ENCODE measurements at regions not wholly inside any gene's neighbourhood (a gene's known extent, or its start where the extent isn't known, plus 50 kb on each side); places are given as distances from the start of the nearest gene placed in this dataset.

- Histone ChIP-seq H3K36me3 (ENCODE audit: control insufficient read depth in 2 of 2, insufficient read depth in 2 of 2, low read length in 1 of 2) (no peaks in the 10 kb centered on the region), H3K4me1 (ENCODE audit: control insufficient read depth in 2 of 2, insufficient read depth in 2 of 2, low read length in 2 of 2) (no peaks in the 10 kb centered on the region), H3K4me3 (ENCODE audit: low read length in 2 of 2) (no peak overlapping the region), H3K27ac (ENCODE audit: low read depth in 1 of 2, low read length in 1 of 2) (no peak overlapping the region), H3K27me3 (ENCODE audit: control insufficient read depth in 2 of 2, insufficient read depth in 1 of 2, low read length in 1 of 2) (no peaks in the 10 kb centered on the region), H3K9me3 (ENCODE audit: control insufficient read depth in 2 of 2, insufficient read depth in 1 of 2, low read length in 1 of 2) (no peaks in the 10 kb centered on the region)
- no peak for DNase-seq (ENCODE audit: low read depth in 6 of 9, low spot score in 9 of 9)
- 96% methylated on average over 1 of the region's 1 CpG for WGBS
Measured at GRCh38 chr9:115923410-115923809, 230.2 kb upstream of the PAPPA start.

DNA sequence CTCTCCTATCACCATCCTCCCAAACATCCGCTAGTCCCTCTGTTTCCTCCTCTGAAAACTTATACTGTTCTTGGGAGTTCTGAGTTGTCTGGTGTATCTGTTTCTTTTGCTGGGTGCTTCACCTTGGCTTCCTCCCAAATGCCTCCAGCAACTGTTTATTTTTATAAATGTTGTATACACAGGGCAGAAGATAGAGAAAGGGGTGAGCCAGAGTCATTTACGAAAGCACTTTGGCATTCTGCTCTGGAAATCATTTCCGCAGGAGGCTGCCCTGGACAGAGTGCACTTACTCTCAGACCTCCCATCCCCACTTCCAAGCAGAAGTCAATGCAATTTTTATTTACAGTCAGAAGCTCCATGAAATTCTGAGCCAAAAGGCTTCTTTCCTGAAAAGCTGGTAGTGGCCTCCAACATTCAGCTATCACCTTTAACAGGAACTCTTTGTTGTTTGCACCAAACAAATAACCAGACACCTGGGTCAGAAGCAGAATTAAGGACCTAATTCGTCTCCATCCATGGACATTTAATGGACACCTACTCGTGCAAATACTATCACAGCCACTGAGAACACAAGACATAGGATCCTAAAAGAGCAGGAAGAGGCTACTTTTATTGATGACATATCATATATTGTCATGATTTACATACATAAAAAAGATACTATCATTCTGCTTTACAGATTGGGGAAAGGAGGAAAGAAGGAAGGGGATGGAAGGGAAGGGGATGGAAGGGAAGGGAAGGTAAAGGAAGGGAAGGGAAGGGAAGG, 229.5 kb upstream of the PAPPA start:
- Histone ChIP-seq H3K9me3 (ENCODE audit: control insufficient read depth in 2 of 2, insufficient read depth in 1 of 2, low read length in 1 of 2) (no peaks in the 10 kb centered on the region), H3K36me3 (ENCODE audit: control insufficient read depth in 2 of 2, insufficient read depth in 2 of 2, low read length in 1 of 2) (no peaks in the 10 kb centered on the region), H3K4me1 (ENCODE audit: control insufficient read depth in 2 of 2, insufficient read depth in 2 of 2, low read length in 2 of 2) (no peaks in the 10 kb centered on the region), H3K4me3 (ENCODE audit: low read length in 2 of 2) (no peak overlapping the region), H3K27ac (ENCODE audit: low read depth in 1 of 2, low read length in 1 of 2) (no peak overlapping the region), H3K27me3 (ENCODE audit: control insufficient read depth in 2 of 2, insufficient read depth in 1 of 2, low read length in 1 of 2) (no peaks in the 10 kb centered on the region)
- DNase-seq (ENCODE audit: low read depth in 6 of 9, low spot score in 9 of 9), result no peak
- WGBS, result 72% methylated on average over 5 of the region's 5 CpGs

DNA sequence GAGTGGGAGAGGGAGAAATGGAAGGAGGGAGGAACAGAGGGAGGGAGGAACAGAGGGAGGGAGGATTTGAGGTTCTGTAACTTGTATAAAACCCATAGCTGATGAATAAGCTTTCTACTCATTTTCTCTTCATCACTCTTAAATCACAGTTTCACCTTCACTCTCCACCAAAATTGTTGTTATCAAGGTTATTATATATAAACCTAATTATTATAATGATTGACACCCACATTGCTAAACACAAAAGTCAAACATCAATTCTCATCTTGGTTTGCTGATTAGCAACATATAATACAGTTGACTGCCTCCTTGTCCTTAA, 229.0 kb upstream of the PAPPA start:
- Histone ChIP-seq H3K9me3 (ENCODE audit: control insufficient read depth in 2 of 2, insufficient read depth in 1 of 2, low read length in 1 of 2) (no peaks in the 10 kb centered on the region), H3K4me3 (ENCODE audit: low read length in 2 of 2) (no peak overlapping the region), H3K27ac (ENCODE audit: low read depth in 1 of 2, low read length in 1 of 2) (no peak overlapping the region), H3K36me3 (ENCODE audit: control insufficient read depth in 2 of 2, insufficient read depth in 2 of 2, low read length in 1 of 2) (no peaks in the 10 kb centered on the region), H3K27me3 (ENCODE audit: control insufficient read depth in 2 of 2, insufficient read depth in 1 of 2, low read length in 1 of 2) (no peaks in the 10 kb centered on the region), H3K4me1 (ENCODE audit: control insufficient read depth in 2 of 2, insufficient read depth in 2 of 2, low read length in 2 of 2) (no peaks in the 10 kb centered on the region)
- DNase-seq (ENCODE audit: low read depth in 6 of 9, low spot score in 9 of 9), result no peak

DNA sequence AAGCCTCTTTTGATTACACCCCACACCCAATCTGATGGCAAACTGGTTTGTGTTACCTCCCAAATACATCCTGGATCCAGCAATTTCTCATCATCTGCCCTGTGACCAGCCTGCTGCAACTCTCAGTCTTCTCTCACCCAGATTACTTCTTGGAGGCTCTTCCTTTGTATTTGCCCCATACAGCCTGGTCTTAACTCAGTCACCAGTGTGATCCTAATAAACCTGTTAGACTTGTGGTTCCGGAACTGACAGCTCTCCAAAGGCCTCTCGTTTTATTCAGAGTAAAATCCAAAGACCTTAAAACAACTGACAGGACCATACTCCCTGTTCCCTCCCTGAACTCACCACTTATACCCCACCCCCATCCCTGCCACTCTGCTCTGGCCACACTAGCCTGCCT, 228.2 kb upstream of the PAPPA start:
- H3K9me3 ChIP-seq (ENCODE audit: control insufficient read depth in 2 of 2, insufficient read depth in 1 of 2, low read length in 1 of 2), result no peaks in the 10 kb centered on the region

GRCh38 chr9:115930472-115930871, 223.1 kb upstream of the PAPPA start:
- H3K27me3 ChIP-seq (ENCODE audit: control insufficient read depth in 2 of 2, insufficient read depth in 1 of 2, low read length in 1 of 2), result no peaks in the 10 kb centered on the region
- no peak overlapping the region for H3K4me3 ChIP-seq (ENCODE audit: low read length in 2 of 2)
- no peak overlapping the region for H3K27ac ChIP-seq (ENCODE audit: low read depth in 1 of 2, low read length in 1 of 2)
- H3K4me1 ChIP-seq (ENCODE audit: control insufficient read depth in 2 of 2, insufficient read depth in 2 of 2, low read length in 2 of 2), result no peaks in the 10 kb centered on the region
- DNase-seq (ENCODE audit: low read depth in 6 of 9, low spot score in 9 of 9), result no peak
- H3K9me3 ChIP-seq (ENCODE audit: control insufficient read depth in 2 of 2, insufficient read depth in 1 of 2, low read length in 1 of 2), result no peaks in the 10 kb centered on the region
- no peaks in the 10 kb centered on the region for H3K36me3 ChIP-seq (ENCODE audit: control insufficient read depth in 2 of 2, insufficient read depth in 2 of 2, low read length in 1 of 2)

More for the DNA sequence above, 228.2 kb upstream of the PAPPA start:
- Histone ChIP-seq H3K4me1 (ENCODE audit: control insufficient read depth in 2 of 2, insufficient read depth in 2 of 2, low read length in 2 of 2) (no peaks in the 10 kb centered on the region), H3K27ac (ENCODE audit: low read depth in 1 of 2, low read length in 1 of 2) (no peak overlapping the region), H3K36me3 (ENCODE audit: control insufficient read depth in 2 of 2, insufficient read depth in 2 of 2, low read length in 1 of 2) (no peaks in the 10 kb centered on the region), H3K4me3 (ENCODE audit: low read length in 2 of 2) (no peak overlapping the region), H3K27me3 (ENCODE audit: control insufficient read depth in 2 of 2, insufficient read depth in 1 of 2, low read length in 1 of 2) (no peaks in the 10 kb centered on the region)
- WGBS, result 57% methylated on average over 2 of the region's 2 CpGs
- DNase-seq (ENCODE audit: low read depth in 6 of 9, low spot score in 9 of 9), result no peak

DNA sequence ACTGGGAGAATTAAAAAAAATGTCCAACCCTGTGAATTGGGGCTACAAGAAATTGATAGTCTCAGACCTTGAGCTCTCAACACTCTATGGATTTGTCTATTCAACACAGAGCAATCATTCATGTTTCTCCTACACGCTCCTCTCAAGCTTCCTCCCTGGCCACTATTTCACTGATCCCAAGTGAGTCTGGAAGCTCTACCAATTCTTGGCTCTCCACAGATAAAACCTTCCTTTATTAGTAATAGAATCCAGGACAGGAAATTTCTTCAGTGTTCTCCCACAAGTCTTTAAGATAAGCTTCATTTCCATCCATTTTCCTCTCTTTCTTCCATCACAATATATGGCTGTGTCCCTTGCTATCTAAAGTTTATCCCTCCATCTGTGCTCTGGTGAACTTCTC, 215.1 kb upstream of the PAPPA start:
- DNase-seq (ENCODE audit: low read depth in 6 of 9, low spot score in 9 of 9), result no peak
- Histone ChIP-seq H3K27me3 (ENCODE audit: control insufficient read depth in 2 of 2, insufficient read depth in 1 of 2, low read length in 1 of 2) (no peaks in the 10 kb centered on the region), H3K4me3 (ENCODE audit: low read length in 2 of 2) (no peak overlapping the region), H3K9me3 (ENCODE audit: control insufficient read depth in 2 of 2, insufficient read depth in 1 of 2, low read length in 1 of 2) (no peaks in the 10 kb centered on the region), H3K27ac (ENCODE audit: low read depth in 1 of 2, low read length in 1 of 2) (no peak overlapping the region), H3K4me1 (ENCODE audit: control insufficient read depth in 2 of 2, insufficient read depth in 2 of 2, low read length in 2 of 2) (no peaks in the 10 kb centered on the region), H3K36me3 (ENCODE audit: control insufficient read depth in 2 of 2, insufficient read depth in 2 of 2, low read length in 1 of 2) (no peaks in the 10 kb centered on the region)
- WGBS, result 91% methylated on average over 1 of the region's 1 CpG

GRCh38 chr9:115939065-115939765, 214.4 kb upstream of the PAPPA start:
- WGBS, result 92% methylated on average over 2 of the region's 2 CpGs
- no peak for DNase-seq (ENCODE audit: low read depth in 6 of 9, low spot score in 9 of 9)
- H3K9me3 ChIP-seq (ENCODE audit: control insufficient read depth in 2 of 2, insufficient read depth in 1 of 2, low read length in 1 of 2), result no peaks in the 10 kb centered on the region
- H3K4me1 ChIP-seq (ENCODE audit: control insufficient read depth in 2 of 2, insufficient read depth in 2 of 2, low read length in 2 of 2), result no peaks in the 10 kb centered on the region
- no peaks in the 10 kb centered on the region for H3K36me3 ChIP-seq (ENCODE audit: control insufficient read depth in 2 of 2, insufficient read depth in 2 of 2, low read length in 1 of 2)
- H3K4me3 ChIP-seq (ENCODE audit: low read length in 2 of 2), result no peak overlapping the region
- no peak overlapping the region for H3K27ac ChIP-seq (ENCODE audit: low read depth in 1 of 2, low read length in 1 of 2)
- no peaks in the 10 kb centered on the region for H3K27me3 ChIP-seq (ENCODE audit: control insufficient read depth in 2 of 2, insufficient read depth in 1 of 2, low read length in 1 of 2)

- 73% methylated on average over 2 of the region's 2 CpGs for WGBS
- Histone ChIP-seq H3K9me3 (ENCODE audit: control insufficient read depth in 2 of 2, insufficient read depth in 1 of 2, low read length in 1 of 2) (no peaks in the 10 kb centered on the region), H3K4me3 (ENCODE audit: low read length in 2 of 2) (no peak overlapping the region), H3K27ac (ENCODE audit: low read depth in 1 of 2, low read length in 1 of 2) (no peak overlapping the region), H3K36me3 (ENCODE audit: control insufficient read depth in 2 of 2, insufficient read depth in 2 of 2, low read length in 1 of 2) (no peaks in the 10 kb centered on the region), H3K27me3 (ENCODE audit: control insufficient read depth in 2 of 2, insufficient read depth in 1 of 2, low read length in 1 of 2) (no peaks in the 10 kb centered on the region), H3K4me1 (ENCODE audit: control insufficient read depth in 2 of 2, insufficient read depth in 2 of 2, low read length in 2 of 2) (no peaks in the 10 kb centered on the region)
- no peak for DNase-seq (ENCODE audit: low read depth in 6 of 9, low spot score in 9 of 9)
Measured at GRCh38 chr9:115941561-115942315, 211.9 kb upstream of the PAPPA start.

- no peaks in the 10 kb centered on the region for H3K36me3 ChIP-seq (ENCODE audit: control insufficient read depth in 2 of 2, insufficient read depth in 2 of 2, low read length in 1 of 2)
- H3K27ac ChIP-seq (ENCODE audit: low read depth in 1 of 2, low read length in 1 of 2), result no peak overlapping the region
- H3K4me1 ChIP-seq (ENCODE audit: control insufficient read depth in 2 of 2, insufficient read depth in 2 of 2, low read length in 2 of 2), result no peaks in the 10 kb centered on the region
- no peak for DNase-seq (ENCODE audit: low read depth in 6 of 9, low spot score in 9 of 9)
- H3K27me3 ChIP-seq (ENCODE audit: control insufficient read depth in 2 of 2, insufficient read depth in 1 of 2, low read length in 1 of 2), result no peaks in the 10 kb centered on the region
- no peaks in the 10 kb centered on the region for H3K9me3 ChIP-seq (ENCODE audit: control insufficient read depth in 2 of 2, insufficient read depth in 1 of 2, low read length in 1 of 2)
- no peak overlapping the region for H3K4me3 ChIP-seq (ENCODE audit: low read length in 2 of 2)
Measured at GRCh38 chr9:115943431-115944165, 210.0 kb upstream of the PAPPA start.
